ENCODE measurements at regions not wholly inside any gene's neighbourhood (a gene's known extent, or its start where the extent isn't known, plus 50 kb on each side); places are given as distances from the start of the nearest gene placed in this dataset.

DNA sequence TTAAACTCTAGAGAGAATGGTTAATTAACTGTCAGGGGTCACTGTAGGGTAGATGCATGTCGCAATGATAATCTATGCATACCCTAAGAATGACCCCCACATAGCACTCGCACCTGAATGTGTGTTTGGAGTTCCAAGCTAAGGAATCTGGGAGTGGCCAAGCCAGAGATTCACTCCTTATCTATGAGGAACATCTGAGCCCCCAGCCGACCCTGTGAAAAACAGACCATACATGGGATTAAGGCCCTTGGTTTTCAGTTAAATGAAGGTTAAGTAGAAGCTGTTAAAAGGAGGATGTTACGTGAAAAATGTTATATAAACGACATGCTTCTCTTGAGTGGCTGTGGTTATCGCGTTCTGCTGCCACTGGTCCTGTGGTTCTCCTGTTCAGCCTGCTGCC lies 147.2 kb downstream of the RELL1 start:
- no peak overlapping the region for H3K4me3 ChIP-seq (ENCODE audit: low read depth, low read length)
- no peak for DNase-seq (ENCODE audit: low read depth)
- TF ChIP-seq, protein P1, sequence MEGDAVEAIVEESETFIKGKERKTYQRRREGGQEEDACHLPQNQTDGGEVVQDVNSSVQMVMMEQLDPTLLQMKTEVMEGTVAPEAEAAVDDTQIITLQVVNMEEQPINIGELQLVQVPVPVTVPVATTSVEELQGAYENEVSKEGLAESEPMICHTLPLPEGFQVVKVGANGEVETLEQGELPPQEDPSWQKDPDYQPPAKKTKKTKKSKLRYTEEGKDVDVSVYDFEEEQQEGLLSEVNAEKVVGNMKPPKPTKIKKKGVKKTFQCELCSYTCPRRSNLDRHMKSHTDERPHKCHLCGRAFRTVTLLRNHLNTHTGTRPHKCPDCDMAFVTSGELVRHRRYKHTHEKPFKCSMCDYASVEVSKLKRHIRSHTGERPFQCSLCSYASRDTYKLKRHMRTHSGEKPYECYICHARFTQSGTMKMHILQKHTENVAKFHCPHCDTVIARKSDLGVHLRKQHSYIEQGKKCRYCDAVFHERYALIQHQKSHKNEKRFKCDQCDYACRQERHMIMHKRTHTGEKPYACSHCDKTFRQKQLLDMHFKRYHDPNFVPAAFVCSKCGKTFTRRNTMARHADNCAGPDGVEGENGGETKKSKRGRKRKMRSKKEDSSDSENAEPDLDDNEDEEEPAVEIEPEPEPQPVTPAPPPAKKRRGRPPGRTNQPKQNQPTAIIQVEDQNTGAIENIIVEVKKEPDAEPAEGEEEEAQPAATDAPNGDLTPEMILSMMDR (IDR thresholded peaks at IDR 0.05; ENCODE audit: insufficient read depth, low read depth, low read length): no peak

DNA sequence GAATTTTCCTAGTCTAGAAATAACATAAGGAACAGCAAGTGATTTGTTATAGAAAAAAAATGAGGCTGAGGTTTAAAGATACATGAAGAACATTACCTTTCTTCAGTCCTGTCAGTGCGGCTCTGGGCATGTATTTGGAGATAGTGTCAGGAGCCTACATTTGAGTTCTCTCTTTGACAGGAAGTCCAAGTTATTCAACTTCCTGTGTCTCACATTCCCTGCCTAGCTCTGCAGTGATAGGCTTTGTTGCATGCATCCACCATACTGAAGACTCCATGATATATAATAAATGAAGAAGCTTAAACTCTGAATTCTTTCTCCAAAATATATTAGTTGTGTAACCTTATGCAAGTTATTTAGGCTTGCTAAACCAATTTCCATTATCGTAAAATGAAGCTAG lies 148.7 kb downstream of the RELL1 start:
- TF ChIP-seq, protein P1 (IDR thresholded peaks at IDR 0.05; ENCODE audit: insufficient read depth, low read depth, low read length): no peak

DNA sequence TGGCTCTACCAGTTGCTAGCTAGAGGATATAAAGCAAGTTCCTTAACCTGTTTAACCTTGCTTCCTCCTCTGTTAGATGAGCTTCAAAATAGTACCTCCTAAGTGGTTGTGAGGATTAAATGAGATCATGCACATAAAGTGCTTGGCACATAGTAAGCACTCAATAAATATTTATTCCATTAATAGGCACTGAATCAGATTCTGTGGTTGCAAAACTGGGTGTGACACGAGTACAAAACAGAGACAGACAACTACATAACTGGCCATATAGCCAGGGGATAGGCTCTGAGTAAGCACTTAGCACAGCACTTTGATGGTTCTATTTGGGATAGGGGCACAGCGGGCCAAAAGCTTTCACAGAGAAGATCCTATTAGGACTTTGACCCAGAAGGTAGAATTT lies 150.3 kb downstream of the RELL1 start:
- no peak for DNase-seq (ENCODE audit: low read depth)
- TF ChIP-seq, protein P1 (IDR thresholded peaks at IDR 0.05; ENCODE audit: insufficient read depth, low read depth, low read length): no peak
- no peak overlapping the region for H3K4me3 ChIP-seq (ENCODE audit: low read depth, low read length)

More for the DNA sequence above, 148.7 kb downstream of the RELL1 start:
- no peak overlapping the region for H3K4me3 ChIP-seq (ENCODE audit: low read depth, low read length)
- no peak for DNase-seq (ENCODE audit: low read depth)

DNA sequence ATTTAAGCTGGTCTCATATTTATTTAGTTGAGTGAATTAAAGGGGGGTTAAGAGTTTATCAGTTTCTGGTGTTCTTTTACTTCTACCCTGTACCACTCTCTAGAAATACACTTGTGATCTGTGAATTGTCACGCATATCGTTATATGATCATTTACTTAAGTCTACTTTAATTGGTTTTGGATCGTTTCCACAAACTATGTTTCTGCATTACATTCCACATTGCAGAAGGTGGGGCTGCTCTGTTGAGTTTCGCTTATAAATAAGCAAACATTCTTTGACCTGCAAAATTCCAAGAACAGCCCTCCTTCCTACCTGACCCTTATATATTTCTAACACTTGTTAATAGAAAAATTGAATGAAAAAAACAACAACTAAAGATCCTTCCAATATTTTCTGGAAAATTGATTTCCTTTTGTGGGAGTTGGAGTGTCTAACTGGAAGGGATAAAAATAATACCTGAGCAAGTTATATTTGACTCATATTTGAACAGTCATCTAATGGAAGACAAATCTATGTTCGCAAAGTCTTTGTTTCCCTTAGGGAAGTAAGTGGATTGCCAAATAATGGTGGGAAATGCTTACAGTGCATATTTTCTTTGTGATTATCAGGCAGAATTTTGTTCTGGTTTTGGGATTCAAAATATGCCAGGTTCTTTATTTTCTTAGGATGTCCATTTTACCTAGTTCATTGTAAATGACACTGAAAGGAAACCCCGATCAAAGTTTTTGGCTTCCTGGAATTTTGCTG lies 152.7 kb downstream of the RELL1 start:
- H3K4me3 ChIP-seq (ENCODE audit: low read depth, low read length): no peak overlapping the region
- TF ChIP-seq, protein P1 (IDR thresholded peaks at IDR 0.05; ENCODE audit: insufficient read depth, low read depth, low read length): no peak
- no peak for DNase-seq (ENCODE audit: low read depth)

DNA sequence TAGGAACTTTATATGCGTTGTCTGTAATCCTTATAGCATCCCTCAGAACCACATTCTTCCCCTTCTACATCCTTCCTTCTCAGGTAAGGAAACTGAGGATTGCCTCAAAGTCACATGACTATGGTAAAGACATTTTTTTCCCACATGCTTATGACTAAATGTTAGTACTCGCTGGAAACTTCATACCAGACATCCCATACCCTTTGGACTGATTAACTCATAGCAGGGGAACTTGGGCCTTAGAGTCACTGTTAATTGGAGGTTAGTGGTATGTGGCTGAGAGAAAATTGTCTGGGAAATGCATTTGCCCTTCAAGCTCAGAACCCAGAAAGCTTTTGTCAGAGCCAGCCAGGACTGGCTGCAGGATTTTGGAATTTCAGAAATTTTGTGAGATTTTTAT lies 155.0 kb downstream of the RELL1 start:
- no peak overlapping the region for H3K4me3 ChIP-seq (ENCODE audit: low read depth, low read length)
- no peak for DNase-seq (ENCODE audit: low read depth)
- TF ChIP-seq, protein P1 (IDR thresholded peaks at IDR 0.05; ENCODE audit: insufficient read depth, low read depth, low read length): no peak

DNA sequence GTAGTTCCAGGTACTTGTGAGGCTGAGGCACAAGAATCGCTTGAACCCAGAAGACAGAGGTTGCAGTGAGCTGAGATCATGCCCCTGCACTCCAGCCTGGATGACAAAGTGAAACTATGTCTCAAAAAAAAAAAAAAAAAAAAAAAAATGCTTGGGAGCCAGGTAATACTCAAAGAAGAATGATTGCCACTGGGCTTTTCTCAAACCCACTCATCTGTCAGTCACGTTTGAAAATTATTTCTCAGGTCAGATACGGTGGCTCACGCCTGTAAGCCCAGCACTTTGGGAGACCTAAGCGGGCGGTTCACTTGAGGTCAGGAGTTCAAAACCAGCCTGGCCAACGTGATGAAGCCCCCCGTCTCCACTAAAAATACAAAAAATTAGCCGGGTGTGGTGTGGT lies 155.7 kb downstream of the RELL1 start:
- no peak for DNase-seq (ENCODE audit: low read depth)
- no peak overlapping the region for H3K4me3 ChIP-seq (ENCODE audit: low read depth, low read length)
- TF ChIP-seq, protein P1 (IDR thresholded peaks at IDR 0.05; ENCODE audit: insufficient read depth, low read depth, low read length): no peak

Data from fibroblast of villous mesenchyme (primary cell).